K562 (cell line): ENCODE measurements at regions not wholly inside any gene's neighbourhood (a gene's known extent, or its start where the extent isn't known, plus 50 kb on each side); places are given as distances from the start of the nearest gene placed in this dataset.

ENCODE experiments used
- ATAC-seq: fragments of 200-7000 bp; cut with Tn5 transposase; 3 replicates; pipeline ENCODE4 v1.9.1; 2020; ENCODE audit warnings: moderate library complexity
- BruUV-seq: library from RNA; stranded (reverse); fragments of 400-500 nt; replicated peaks from 2 replicates; lab custom pipeline; 2021; lab: Mats Ljungman, UMichigan
- CTCF ChIA-PET: fragments of 300-600 bp; formaldehyde crosslinking; extraction: SDS; loops from one replicate; lab custom pipeline; 2021; ENCODE audit warnings: low intra/inter-chr PET ratio; lab: Yijun Ruan, JAX
- POLR2A ChIA-PET: fragments of 300-600, 350-650 bp; sonication (Branson Sonifier 250); formaldehyde crosslinking; extraction: SDS; loops from one replicate; lab custom pipeline; 2021; ENCODE audit warnings: antibody characterized with exemption, inconsistent platforms; lab: Yijun Ruan, JAX
- DNase-seq, 4 experiments: peaks; one replicate each; pipeline versions ENCODE4 v3.0.0 to v3.0.0-alpha.2; 2011 to 2018; ENCODE audit warnings: low spot score in 3 of 4, mixed read lengths in 3 of 4; ENCODE audit errors: extremely low read depth in 1 of 4
- FAIRE-seq: peaks from 2 replicates; lab custom pipeline; 2011; peaks lifted over from hg19 to GRCh38; lab: Jason Lieb, UNC
- H2AFZ ChIP-seq: 2 replicates; pipeline ENCODE4 v1.6.0; 2011; ENCODE audit warnings: low read depth, low read length, control low read depth, inconsistent platforms
- H3K27ac ChIP-seq: fragments of 200-600 bp; 3 replicates; pipeline ENCODE4 v1.8.0; 2011; ENCODE audit warnings: low read depth, mild to moderate bottlenecking, control low read depth, inconsistent platforms, low read length, moderate library complexity, mixed read lengths; ENCODE audit errors: extremely low read depth
- H3K27me3 ChIP-seq, 2 experiments: fragments of 300-600 bp in 1 of 2; 2 replicates in 1 of 2; 3 replicates in 1 of 2; pipeline versions ENCODE4 v1.6.0 to v1.8.0; 2011; ENCODE audit warnings: inconsistent platforms in 2 of 2, low read length in 2 of 2, mild to moderate bottlenecking in 1 of 2, mixed read lengths in 1 of 2, moderate library complexity in 1 of 2; ENCODE audit not compliant: control insufficient read depth in 2 of 2, insufficient read depth in 2 of 2
- H3K36me3 ChIP-seq: fragments of 300-600 bp; 3 replicates; pipeline ENCODE4 v1.8.0; 2011; ENCODE audit warnings: mild to moderate bottlenecking, low read length, inconsistent platforms; ENCODE audit not compliant: control insufficient read depth, insufficient read depth
- H3K4me1 ChIP-seq, 2 experiments: fragments of 200-600 bp in 1 of 2; replicated peaks in 1 of 2; 2 replicates in 1 of 2; 3 replicates in 1 of 2; pipeline versions ENCODE4 v1.5.1 to v1.8.0; 2011; ENCODE audit warnings: inconsistent platforms in 2 of 2, low read length in 2 of 2, mild to moderate bottlenecking in 1 of 2, mixed read lengths in 1 of 2, moderate library complexity in 1 of 2; ENCODE audit not compliant: control insufficient read depth in 2 of 2, insufficient read depth in 2 of 2
- H3K4me2 ChIP-seq: 2 replicates; pipeline ENCODE4 v1.6.1; 2011; ENCODE audit warnings: low read length, control low read depth, inconsistent platforms, mixed read lengths; ENCODE audit not compliant: insufficient read depth
- H3K4me3 ChIP-seq: fragments of 200-600 bp; sonication (generic), shearing (Covaris generic); 2 replicates; pipeline ENCODE4 v1.5.1; 2016; ENCODE audit warnings: control low read depth, inconsistent platforms
- H3K79me2 ChIP-seq: fragments of 200-600 bp; 3 replicates; pipeline ENCODE4 v1.8.0; 2011; ENCODE audit warnings: low read length, inconsistent platforms; ENCODE audit not compliant: control insufficient read depth, insufficient read depth
- H3K9ac ChIP-seq, 2 experiments: 2 replicates each; pipeline versions ENCODE4 v1.6.0 to v1.6.1; 2011; ENCODE audit warnings: low read depth in 2 of 2, low read length in 2 of 2, control low read depth in 1 of 2, inconsistent platforms in 1 of 2, mild to moderate bottlenecking in 1 of 2, mixed read lengths in 1 of 2; ENCODE audit not compliant: insufficient read depth in 1 of 2
- H3K9me1 ChIP-seq: one replicate; pipeline ENCODE4 v1.6.0; 2011; ENCODE audit warnings: inconsistent platforms, mild to moderate bottlenecking, low read length, moderate library complexity; ENCODE audit not compliant: control insufficient read depth, insufficient read depth
- H3K9me3 ChIP-seq: replicated peaks from 2 replicates; pipeline ENCODE4 v1.5.1; 2011; ENCODE audit warnings: low read depth, low read length, inconsistent platforms; ENCODE audit not compliant: control insufficient read depth, insufficient read depth
- H4K20me1 ChIP-seq: replicated peaks from 2 replicates; pipeline ENCODE4 v1.6.1; 2011; ENCODE audit warnings: low read length, inconsistent platforms, mixed read lengths; ENCODE audit not compliant: control insufficient read depth, insufficient read depth
- CBX2 ChIP-seq: fragments of 200-600 bp; sonication (generic); IDR thresholded peaks from one replicate; pipeline ENCODE4 v1.6.1; 2012; ENCODE audit warnings: mild to moderate bottlenecking, low read length, inconsistent platforms; ENCODE audit not compliant: insufficient read depth, poor library complexity, severe bottlenecking
- HBP1 ChIP-seq: fragments of 450-650 bp; formaldehyde crosslinking; IDR thresholded peaks from 2 replicates; pipeline ENCODE4 v1.4.0; 2022; ENCODE audit warnings: missing genetic modification characterization
- HMG20B ChIP-seq: fragments of 250-450 bp; sonication (Bioruptor Pico); IDR thresholded peaks from 2 replicates; pipeline ENCODE4 v1.5.0; 2021; ENCODE audit warnings: mild to moderate bottlenecking
- MAFF ChIP-seq: IDR thresholded peaks from 2 replicates; pipeline ENCODE4 v1.6.1; 2012; ENCODE audit warnings: low read length, improper control_type of control experiment
- MEF2D ChIP-seq: conservative IDR thresholded peaks from 2 replicates; pipeline ENCODE4 v1.6.1; 2016; ENCODE audit warnings: low read depth, missing genetic modification characterization, missing compliant biosample characterization
- PHB ChIP-seq: fragments of 250-450 bp; sonication (Bioruptor Pico); IDR thresholded peaks from 2 replicates; pipeline ENCODE4 v1.5.0; 2021
- PHB2 ChIP-seq: fragments of 450-650 bp; IDR thresholded peaks from 2 replicates; pipeline ENCODE4 v1.6.1; 2017; ENCODE audit warnings: low read depth
- THAP12 ChIP-seq: fragments of 250-450 bp; sonication (Bioruptor Pico); IDR thresholded peaks from 2 replicates; pipeline ENCODE4 v1.9.0; 2021; ENCODE audit warnings: mild to moderate bottlenecking, inconsistent platforms
- ZNF280A ChIP-seq: fragments of 450-650 bp; IDR thresholded peaks from 2 replicates; pipeline ENCODE4 v1.6.1; 2018; ENCODE audit warnings: mild to moderate bottlenecking, low read depth; ENCODE audit not compliant: partially characterized antibody
- WGBS: fragments of 100-300 bp; shearing (Covaris generic); methylation state at CpG from one replicate; pipeline ENCODE4 v1.1.6; 2016; ENCODE audit warnings: low coverage, mixed read lengths; ENCODE audit not compliant: insufficient coverage; ENCODE audit errors: missing lambda C conversion rate; 5-methylcytosine and 5-hydroxymethylcytosine counted together
- in situ Hi-C: fragments of 300-500 bp; cut with MboI; formaldehyde crosslinking; loops from 4 replicates; pipeline ENCODE4 v1.15.0; 2018; ENCODE audit warnings: inconsistent platforms, mixed read lengths
- intact Hi-C: fragments of 100-400 bp; cut with micrococcal nuclease; formaldehyde crosslinking; loops from 2 replicates; pipeline ENCODE4 v1.14.2; 2022

DNA sequence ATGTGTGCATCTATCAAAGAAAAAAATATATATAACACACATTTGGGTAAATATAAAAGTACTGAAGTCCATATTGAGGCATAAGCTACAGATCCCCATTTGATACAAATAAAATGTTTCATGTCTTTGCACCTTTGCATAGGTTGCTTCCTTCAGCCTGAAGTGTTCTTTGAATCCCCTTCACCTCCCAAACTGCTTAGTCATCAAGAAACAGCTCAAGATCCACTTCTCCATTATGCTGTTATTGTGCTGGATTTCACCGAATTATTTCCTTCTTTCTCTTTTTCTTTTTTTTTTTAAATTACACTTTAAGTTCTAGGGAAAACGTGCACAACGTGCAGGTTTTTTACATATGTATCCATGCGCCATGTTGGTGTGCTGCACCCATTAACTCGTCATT is 419.1 kb downstream of the ENC1 start (continued):
- TF ChIP-seq HBP1 (CRISPR knock-in tag) (no peak), HMG20B (CRISPR knock-in tag) (no peak), MAFF (peak; percentile 82)

DNA sequence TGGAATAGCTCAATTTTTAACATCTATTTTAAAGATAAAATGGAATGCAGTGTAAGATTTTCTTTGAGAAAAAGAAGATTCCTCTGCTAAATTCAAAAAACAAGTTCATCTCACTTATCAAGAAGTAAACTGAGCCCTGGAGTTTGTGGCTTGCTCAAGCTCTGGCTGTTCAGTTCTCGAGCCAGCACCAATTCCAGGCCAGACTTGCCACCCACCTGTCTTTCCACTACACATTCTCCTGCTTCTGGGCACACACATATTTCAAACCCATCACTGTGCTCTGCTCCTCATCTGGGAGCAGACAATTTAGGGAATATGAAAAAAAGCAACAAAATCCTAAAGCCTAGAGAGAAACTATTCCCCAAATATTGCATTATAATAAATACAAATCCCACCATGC is 424.5 kb downstream of the ENC1 start:
- H3K4me2 ChIP-seq: no peak overlapping the region
- H2AFZ ChIP-seq: no peak overlapping the region
- WGBS: 0% methylated on average over 1 of the region's 1 CpG
- H3K4me1 ChIP-seq: no peaks in the 10 kb centered on the region
- H3K36me3 ChIP-seq: no peaks in the 10 kb centered on the region
- TF ChIP-seq MEF2D (no peak), THAP12 (CRISPR knock-in tag) (no peak), ZNF280A (no peak), PHB (CRISPR knock-in tag) (no peak), HMG20B (CRISPR knock-in tag) (no peak), CBX2 (no peak), PHB2 (no peak)
- in situ Hi-C loops: no loop called here
- H3K4me3 ChIP-seq: no peak overlapping the region
- H4K20me1 ChIP-seq: no peaks in the 10 kb centered on the region
- H3K9ac ChIP-seq: no peak overlapping the region
- intact Hi-C loops: no loop called here
- H3K27ac ChIP-seq: no peak overlapping the region
- H3K27me3 ChIP-seq: peaks cover 0 to 5% of the 10 kb centered on the region in 2 experiments; a peak in 3 of 5 replicates
- FAIRE-seq: no peak
- no peaks in the 10 kb centered on the region for H3K79me2 ChIP-seq
- ChIA-PET CTCF (no interaction called here), POLR2A (no interaction called here)
- H3K9me3 ChIP-seq: no peaks in the 10 kb centered on the region
- BruUV-seq: no TSS peak
- no peak for ATAC-seq
- H3K9me1 ChIP-seq: no peaks in the 10 kb centered on the region
- DNase-seq: no peak
